Right lobe of liver (tissue), 4 donors: ENCODE measurements at regions not wholly inside any gene's neighbourhood (a gene's known extent, or its start where the extent isn't known, plus 50 kb on each side); places are given as distances from the start of the nearest gene placed in this dataset.

ENCODE experiments used
- POLR2A ChIP-seq: fragments of 450-650 bp; IDR thresholded peaks from one replicate; pipeline ENCODE4 v1.6.1; 2017; ENCODE audit warnings: antibody characterized with exemption, mild to moderate bottlenecking
- TF ChIP-seq, protein P1 (sequence below), 4 donors: fragments of 200-600 bp in 3 of 4; fragments of 450-650 bp in 1 of 4; IDR thresholded peaks; one replicate each; pipeline versions ENCODE4 v1.5.1 to v1.8.0; 2016 to 2022; ENCODE audit warnings: antibody characterized with exemption in 4 of 4, mild to moderate bottlenecking in 2 of 4
- donor health status: DM: no; HTN: no; CAD: no.
- donor health status: DM: no; HTN: no; CAD: no.
- donor health status: DM: no; HTN: yes; CAD: no.

DNA sequence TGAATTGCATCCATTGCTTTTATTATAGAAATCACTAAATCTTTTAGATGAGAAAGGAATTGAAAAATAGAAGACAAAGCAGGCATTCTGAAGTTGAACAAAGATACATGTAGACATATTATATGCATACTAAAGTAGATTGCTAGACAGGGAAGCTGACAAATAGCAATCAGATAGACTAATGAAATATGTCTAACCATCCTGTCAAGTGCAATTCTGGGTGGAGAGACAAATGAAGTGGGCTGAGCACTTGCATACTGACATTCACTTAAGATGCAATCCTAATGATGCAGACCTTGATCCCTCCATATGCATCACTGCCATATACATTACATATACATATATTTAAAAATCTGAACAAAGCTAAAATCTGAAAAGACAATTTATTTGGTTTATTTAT, 1130.0 kb upstream of the CDH6 start:
- TF ChIP-seq, protein P1, sequence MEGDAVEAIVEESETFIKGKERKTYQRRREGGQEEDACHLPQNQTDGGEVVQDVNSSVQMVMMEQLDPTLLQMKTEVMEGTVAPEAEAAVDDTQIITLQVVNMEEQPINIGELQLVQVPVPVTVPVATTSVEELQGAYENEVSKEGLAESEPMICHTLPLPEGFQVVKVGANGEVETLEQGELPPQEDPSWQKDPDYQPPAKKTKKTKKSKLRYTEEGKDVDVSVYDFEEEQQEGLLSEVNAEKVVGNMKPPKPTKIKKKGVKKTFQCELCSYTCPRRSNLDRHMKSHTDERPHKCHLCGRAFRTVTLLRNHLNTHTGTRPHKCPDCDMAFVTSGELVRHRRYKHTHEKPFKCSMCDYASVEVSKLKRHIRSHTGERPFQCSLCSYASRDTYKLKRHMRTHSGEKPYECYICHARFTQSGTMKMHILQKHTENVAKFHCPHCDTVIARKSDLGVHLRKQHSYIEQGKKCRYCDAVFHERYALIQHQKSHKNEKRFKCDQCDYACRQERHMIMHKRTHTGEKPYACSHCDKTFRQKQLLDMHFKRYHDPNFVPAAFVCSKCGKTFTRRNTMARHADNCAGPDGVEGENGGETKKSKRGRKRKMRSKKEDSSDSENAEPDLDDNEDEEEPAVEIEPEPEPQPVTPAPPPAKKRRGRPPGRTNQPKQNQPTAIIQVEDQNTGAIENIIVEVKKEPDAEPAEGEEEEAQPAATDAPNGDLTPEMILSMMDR (IDR thresholded peaks at IDR 0.05), result no peak
- no peak for TF ChIP-seq POLR2A
